T47D (cell line): ENCODE measurements at regions not wholly inside any gene's neighbourhood (a gene's known extent, or its start where the extent isn't known, plus 50 kb on each side); places are given as distances from the start of the nearest gene placed in this dataset.
"Not testable (repeated sequence)": the region's sequence is repeated elsewhere in the genome, so short reads cannot be mapped to it uniquely, and the experiment has no call there.

Experiments
- DNase-seq, 2 experiments: peaks; one replicate each; pipeline versions ENCODE4 v3.0.0 to v3.0.0-alpha.2; 2011 to 2012; ENCODE audit warnings: low read depth in 1 of 2, low spot score in 1 of 2
- JUND ChIP-seq: IDR thresholded peaks from 2 replicates; pipeline ENCODE4 v1.6.1; 2012; ENCODE audit warnings: low read depth
- in situ Hi-C: cut with HindIII; loops from 2 replicates; pipeline ENCODE4 v1.10.0; 2016; ENCODE audit warnings: low sequenced_read_pairs, low pct_unique_long_range_greater_than_20kb

- in situ Hi-C loops = no loop called here
- DNase-seq = no peak
- no peak for TF ChIP-seq JUND
Observed at GRCh38 chr1:99062192-99062591, 57.5 kb upstream of the PLPPR5 start.

- DNase-seq = no peak
- in situ Hi-C loops = no loop called here
- TF ChIP-seq JUND = no peak
Observed at GRCh38 chr1:99069146-99069545, 64.5 kb upstream of the PLPPR5 start.

- in situ Hi-C loops = not testable (repeated sequence)
Observed at GRCh38 chr1:99078529-99078928, 73.9 kb upstream of the PLPPR5 start.

GRCh38 chr1:99082366-99082765 is 77.7 kb upstream of the PLPPR5 start:
- in situ Hi-C loops = no loop called here
- no peak for TF ChIP-seq JUND
- DNase-seq = no peak

More at GRCh38 chr1:99078529-99078928, 73.9 kb upstream of the PLPPR5 start:
- DNase-seq = not testable (repeated sequence)

- in situ Hi-C loops = no loop called here
- no peak for DNase-seq
- no peak for TF ChIP-seq JUND
Observed at GRCh38 chr1:99083338-99083737, 78.7 kb upstream of the PLPPR5 start.

- no peak for DNase-seq
- TF ChIP-seq JUND = no peak
Observed at GRCh38 chr1:99084562-99084961, 79.9 kb upstream of the PLPPR5 start.

GRCh38 chr1:99086057-99086456 is 81.4 kb upstream of the PLPPR5 start:
- in situ Hi-C loops = no loop called here

More at GRCh38 chr1:99084562-99084961, 79.9 kb upstream of the PLPPR5 start:
- in situ Hi-C loops = no loop called here

GRCh38 chr1:99098589-99098988 is 93.9 kb upstream of the PLPPR5 start:
- in situ Hi-C loops = no loop called here
- no peak for TF ChIP-seq JUND
- DNase-seq = no peak

More at GRCh38 chr1:99086057-99086456, 81.4 kb upstream of the PLPPR5 start:
- no peak for DNase-seq
- no peak for TF ChIP-seq JUND

GRCh38 chr1:99106274-99106673 is 101.6 kb upstream of the PLPPR5 start:
- no peak for TF ChIP-seq JUND
- in situ Hi-C loops = no loop called here
- no peak for DNase-seq

- no peak for DNase-seq
- in situ Hi-C loops = no loop called here
- no peak for TF ChIP-seq JUND
Observed at GRCh38 chr1:99107680-99108079, 103.0 kb upstream of the PLPPR5 start.

GRCh38 chr1:99110140-99111041 is 105.7 kb upstream of the PLPPR5 start:
- in situ Hi-C loops = no loop called here
- TF ChIP-seq JUND = no peak
- DNase-seq = peak in 1 of 2 experiments; percentile 0

GRCh38 chr1:99115231-99115630 is 110.6 kb upstream of the PLPPR5 start:
- TF ChIP-seq JUND = no peak
- DNase-seq = no peak
- in situ Hi-C loops = no loop called here

- no peak for TF ChIP-seq JUND
- no peak for DNase-seq
- in situ Hi-C loops = no loop called here
Observed at GRCh38 chr1:99119188-99119587, 114.5 kb upstream of the PLPPR5 start.
